ENCODE measurements at regions not wholly inside any gene's neighbourhood (a gene's known extent, or its start where the extent isn't known, plus 50 kb on each side); places are given as distances from the start of the nearest gene placed in this dataset.

DNA sequence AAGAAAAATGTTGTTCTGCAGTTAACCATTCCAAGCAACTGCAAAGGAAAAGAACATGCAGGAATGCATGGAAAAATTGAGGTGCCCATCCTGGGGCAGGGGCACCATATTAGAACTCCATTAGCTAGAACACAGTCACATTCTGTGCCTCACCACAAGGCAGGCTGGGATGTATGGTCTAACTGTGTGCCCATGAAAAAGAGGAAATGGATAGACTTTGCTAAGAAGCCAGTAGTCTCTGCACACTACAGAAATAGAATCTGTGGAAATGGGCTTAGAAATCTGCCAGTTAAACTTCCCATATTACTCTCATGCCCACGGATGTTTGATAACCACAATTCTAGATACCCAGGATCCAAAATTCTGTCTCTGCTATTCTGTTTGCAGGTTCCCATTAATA lies 423.8 kb upstream of the SMARCA2 start:
- intact Hi-C loops (cut with DNase I): no loop called here
- WGBS, 2 donors: 44 to 45% methylated on average over 1 of the region's 1 CpG
- no peaks in the 10 kb centered on the region for H3K4me1 ChIP-seq
- no peak overlapping the region for H3K4me3 ChIP-seq
- no peak for DNase-seq
- no peaks in the 10 kb centered on the region for H3K36me3 ChIP-seq
- ATAC-seq: no peak
- TF ChIP-seq, protein P1, sequence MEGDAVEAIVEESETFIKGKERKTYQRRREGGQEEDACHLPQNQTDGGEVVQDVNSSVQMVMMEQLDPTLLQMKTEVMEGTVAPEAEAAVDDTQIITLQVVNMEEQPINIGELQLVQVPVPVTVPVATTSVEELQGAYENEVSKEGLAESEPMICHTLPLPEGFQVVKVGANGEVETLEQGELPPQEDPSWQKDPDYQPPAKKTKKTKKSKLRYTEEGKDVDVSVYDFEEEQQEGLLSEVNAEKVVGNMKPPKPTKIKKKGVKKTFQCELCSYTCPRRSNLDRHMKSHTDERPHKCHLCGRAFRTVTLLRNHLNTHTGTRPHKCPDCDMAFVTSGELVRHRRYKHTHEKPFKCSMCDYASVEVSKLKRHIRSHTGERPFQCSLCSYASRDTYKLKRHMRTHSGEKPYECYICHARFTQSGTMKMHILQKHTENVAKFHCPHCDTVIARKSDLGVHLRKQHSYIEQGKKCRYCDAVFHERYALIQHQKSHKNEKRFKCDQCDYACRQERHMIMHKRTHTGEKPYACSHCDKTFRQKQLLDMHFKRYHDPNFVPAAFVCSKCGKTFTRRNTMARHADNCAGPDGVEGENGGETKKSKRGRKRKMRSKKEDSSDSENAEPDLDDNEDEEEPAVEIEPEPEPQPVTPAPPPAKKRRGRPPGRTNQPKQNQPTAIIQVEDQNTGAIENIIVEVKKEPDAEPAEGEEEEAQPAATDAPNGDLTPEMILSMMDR (IDR thresholded peaks at IDR 0.05): no peak
- no peak overlapping the region for H3K27ac ChIP-seq
- H3K9me3 ChIP-seq: no peaks in the 10 kb centered on the region
- no peak for FAIRE-seq
- peaks cover 0 to 3% (median 0%) of the 10 kb centered on the region in 4 donors for H3K27me3 ChIP-seq

- Histone ChIP-seq H3K4me1 (peaks cover 0 to 3% (median 0%) of the 10 kb centered on the region in 3 donors), H3K36me3 (no peaks in the 10 kb centered on the region), H3K27ac (no peak overlapping the region), H3K27me3 (peaks cover 0 to 6% (median 0%) of the 10 kb centered on the region in 4 donors), H3K9me3 (no peaks in the 10 kb centered on the region), H3K4me3 (no peak overlapping the region)
- FAIRE-seq (no peak), ATAC-seq (no peak), DNase-seq (no peak)
- 71 to 82% methylated on average over 2 of the region's 2 CpGs for WGBS, 2 donors
- intact Hi-C loops (cut with DNase I): no loop called here
- TF ChIP-seq, protein P1 (IDR thresholded peaks at IDR 0.05): no peak
Measured at GRCh38 chr9:1598270-1598669, 416.9 kb upstream of the SMARCA2 start.

GRCh38 chr9:1599961-1600360 lies 415.2 kb upstream of the SMARCA2 start:
- Histone ChIP-seq H3K27me3 (peaks cover 0 to 10% (median 0%) of the 10 kb centered on the region in 4 donors), H3K4me3 (no peak overlapping the region), H3K36me3 (no peaks in the 10 kb centered on the region), H3K27ac (no peak overlapping the region), H3K4me1 (peaks cover 0 to 3% (median 0%) of the 10 kb centered on the region in 3 donors), H3K9me3 (no peaks in the 10 kb centered on the region)
- ATAC-seq (no peak), DNase-seq (no peak), FAIRE-seq (no peak)
- intact Hi-C loops (cut with DNase I): no loop called here
- whole genome bisulfite sequencing, 2 donors: 9 to 15% methylated on average over 2 of the region's 2 CpGs
- TF ChIP-seq, protein P1 (IDR thresholded peaks at IDR 0.05): no peak

- no peak for DNase-seq
- no peak overlapping the region for H3K4me3 ChIP-seq
- H3K4me1 ChIP-seq: no peaks in the 10 kb centered on the region
- peak in 1 of 4 donors; percentile 56 for ATAC-seq
- TF ChIP-seq, protein P1 (IDR thresholded peaks at IDR 0.05): peak in 3 of 4 donors; percentile 16 to 29 (median 22)
- H3K36me3 ChIP-seq: no peaks in the 10 kb centered on the region
- 49 to 59% methylated on average over 5 of the region's 5 CpGs for WGBS, 2 donors
- intact Hi-C loops (cut with DNase I): no loop called here
- no peak for FAIRE-seq
- H3K27ac ChIP-seq: no peak overlapping the region
- H3K27me3 ChIP-seq: peaks cover 0 to 8% (median 0%) of the 10 kb centered on the region in 4 donors
- no peaks in the 10 kb centered on the region for H3K9me3 ChIP-seq
Measured at GRCh38 chr9:1604942-1605560, 410.1 kb upstream of the SMARCA2 start.

DNA sequence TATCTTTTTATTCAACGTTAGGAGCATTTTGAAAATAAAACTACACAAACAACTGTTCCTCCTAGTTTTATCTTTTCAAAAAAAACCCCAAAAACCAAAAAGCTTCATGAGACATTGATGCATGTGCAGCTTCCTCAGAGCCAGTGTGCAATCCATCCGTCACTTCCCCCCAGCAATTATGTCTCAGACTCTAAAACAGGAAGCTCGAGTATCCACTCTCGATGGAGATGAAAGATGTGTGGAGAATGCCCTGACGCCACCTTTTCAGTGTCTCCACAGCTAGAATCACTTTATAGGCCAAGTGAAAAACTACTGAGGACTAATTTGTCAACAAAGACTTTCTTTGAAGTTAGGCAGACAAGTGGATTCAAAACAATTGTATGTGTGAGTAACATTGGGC lies 408.9 kb upstream of the SMARCA2 start:
- WGBS, 2 donors: 43 to 48% methylated on average over 5 of the region's 5 CpGs
- ATAC-seq: no peak
- no peaks in the 10 kb centered on the region for H3K4me1 ChIP-seq
- no peak overlapping the region for H3K27ac ChIP-seq
- H3K4me3 ChIP-seq: no peak overlapping the region
- no peak for FAIRE-seq
- TF ChIP-seq, protein P1 (IDR thresholded peaks at IDR 0.05): no peak
- no peaks in the 10 kb centered on the region for H3K36me3 ChIP-seq
- DNase-seq: no peak
- peaks cover 0 to 8% (median 0%) of the 10 kb centered on the region in 4 donors for H3K27me3 ChIP-seq
- intact Hi-C loops (cut with DNase I): no loop called here
- no peaks in the 10 kb centered on the region for H3K9me3 ChIP-seq

All from pancreas (tissue), 10 donors.